GM12865 (cell line): ENCODE measurements at regions not wholly inside any gene's neighbourhood (a gene's known extent, or its start where the extent isn't known, plus 50 kb on each side); places are given as distances from the start of the nearest gene placed in this dataset.

Experiments used
- DNase-seq: peaks from one replicate; pipeline ENCODE4 v3.0.0; 2010; ENCODE audit warnings: low read depth
- H3K4me3 ChIP-seq: 2 replicates; pipeline ENCODE4 v1.5.1; 2011; ENCODE audit warnings: mild to moderate bottlenecking, low read depth, low read length, control low read depth
- TF ChIP-seq, protein P1 (sequence below): IDR thresholded peaks from 2 replicates; pipeline ENCODE4 v1.5.1; 2011; ENCODE audit warnings: low read length, control low read depth, low read depth, inconsistent platforms; ENCODE audit not compliant: insufficient read depth; ENCODE audit errors: missing control alignments

DNA sequence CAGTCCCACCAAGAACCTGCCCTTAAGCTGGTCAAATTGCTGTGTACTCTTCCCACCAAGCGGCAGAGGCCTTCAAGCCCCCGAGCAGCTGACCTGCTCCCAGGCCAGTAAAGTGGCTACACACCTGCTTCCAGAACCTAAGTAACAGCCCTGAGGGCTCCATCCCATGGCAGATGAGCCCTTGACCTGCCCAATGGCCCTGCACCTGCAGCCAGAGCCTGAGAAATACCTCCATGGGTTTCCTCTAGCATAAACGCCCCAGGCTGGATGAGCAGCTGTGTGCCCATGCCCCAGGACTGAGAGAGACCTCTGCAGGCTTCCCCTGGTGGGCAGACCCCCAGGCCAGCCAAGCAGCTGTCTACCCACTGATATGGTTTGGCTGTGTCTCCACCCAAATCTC, 123.0 kb upstream of the LAMA2 start:
- H3K4me3 ChIP-seq = no peak overlapping the region
- DNase-seq = no peak
- TF ChIP-seq, protein P1, sequence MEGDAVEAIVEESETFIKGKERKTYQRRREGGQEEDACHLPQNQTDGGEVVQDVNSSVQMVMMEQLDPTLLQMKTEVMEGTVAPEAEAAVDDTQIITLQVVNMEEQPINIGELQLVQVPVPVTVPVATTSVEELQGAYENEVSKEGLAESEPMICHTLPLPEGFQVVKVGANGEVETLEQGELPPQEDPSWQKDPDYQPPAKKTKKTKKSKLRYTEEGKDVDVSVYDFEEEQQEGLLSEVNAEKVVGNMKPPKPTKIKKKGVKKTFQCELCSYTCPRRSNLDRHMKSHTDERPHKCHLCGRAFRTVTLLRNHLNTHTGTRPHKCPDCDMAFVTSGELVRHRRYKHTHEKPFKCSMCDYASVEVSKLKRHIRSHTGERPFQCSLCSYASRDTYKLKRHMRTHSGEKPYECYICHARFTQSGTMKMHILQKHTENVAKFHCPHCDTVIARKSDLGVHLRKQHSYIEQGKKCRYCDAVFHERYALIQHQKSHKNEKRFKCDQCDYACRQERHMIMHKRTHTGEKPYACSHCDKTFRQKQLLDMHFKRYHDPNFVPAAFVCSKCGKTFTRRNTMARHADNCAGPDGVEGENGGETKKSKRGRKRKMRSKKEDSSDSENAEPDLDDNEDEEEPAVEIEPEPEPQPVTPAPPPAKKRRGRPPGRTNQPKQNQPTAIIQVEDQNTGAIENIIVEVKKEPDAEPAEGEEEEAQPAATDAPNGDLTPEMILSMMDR = no peak

- TF ChIP-seq, protein P1 = no peak
- H3K4me3 ChIP-seq = no peak overlapping the region
- no peak for DNase-seq
These were observed 123.5 kb upstream of the LAMA2 start for GRCh38 chr6:128759447-128759846.

DNA sequence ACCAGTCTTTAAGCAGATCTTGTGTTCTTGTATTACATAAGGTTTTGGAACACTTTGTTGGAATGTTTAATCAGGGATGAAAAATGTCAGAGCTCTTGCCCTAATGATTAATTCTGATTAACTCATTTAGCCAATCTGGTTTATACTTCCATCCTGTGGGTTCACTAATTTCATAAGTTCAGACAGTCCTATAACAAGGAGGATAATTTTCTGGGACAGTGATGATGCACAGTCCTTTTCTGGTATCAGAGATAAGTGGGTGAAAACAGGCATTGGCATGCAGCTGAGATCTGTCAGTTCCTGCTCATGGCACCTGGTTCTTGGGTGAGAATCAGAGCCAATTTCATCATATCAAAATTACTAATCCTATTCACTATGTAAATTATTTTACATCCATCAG, 125.0 kb upstream of the LAMA2 start:
- DNase-seq = no peak
- no peak overlapping the region for H3K4me3 ChIP-seq
- TF ChIP-seq, protein P1 = no peak

- DNase-seq = peak; percentile 74
- TF ChIP-seq, protein P1 = no peak
- no peak overlapping the region for H3K4me3 ChIP-seq
These were observed 128.2 kb upstream of the LAMA2 start for GRCh38 chr6:128754658-128755256.

- no peak for DNase-seq
- H3K4me3 ChIP-seq = no peak overlapping the region
- TF ChIP-seq, protein P1 = no peak
These were observed 138.8 kb upstream of the LAMA2 start for GRCh38 chr6:128743974-128744765.

DNA sequence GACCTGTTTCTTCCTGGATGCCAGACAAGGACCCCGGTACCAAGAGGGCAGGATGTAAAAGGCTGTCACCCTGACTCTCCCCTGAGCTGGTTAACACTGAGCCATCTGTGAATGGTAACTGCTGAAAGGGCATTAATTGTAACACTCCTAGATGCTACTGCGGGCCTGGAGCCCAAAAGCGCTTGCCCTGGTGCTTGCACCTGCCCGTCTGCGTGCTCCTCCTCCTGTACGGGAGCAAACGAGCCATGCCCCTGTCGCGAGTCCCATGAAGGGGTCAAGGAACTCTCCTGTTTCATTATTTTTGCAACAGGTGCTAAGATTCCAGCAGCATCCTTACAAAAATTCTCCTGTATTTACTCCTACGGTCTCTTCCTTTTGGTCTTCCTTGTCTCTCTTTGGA, 140.0 kb upstream of the LAMA2 start:
- DNase-seq = no peak
- H3K4me3 ChIP-seq = no peak overlapping the region
- TF ChIP-seq, protein P1 = no peak

DNA sequence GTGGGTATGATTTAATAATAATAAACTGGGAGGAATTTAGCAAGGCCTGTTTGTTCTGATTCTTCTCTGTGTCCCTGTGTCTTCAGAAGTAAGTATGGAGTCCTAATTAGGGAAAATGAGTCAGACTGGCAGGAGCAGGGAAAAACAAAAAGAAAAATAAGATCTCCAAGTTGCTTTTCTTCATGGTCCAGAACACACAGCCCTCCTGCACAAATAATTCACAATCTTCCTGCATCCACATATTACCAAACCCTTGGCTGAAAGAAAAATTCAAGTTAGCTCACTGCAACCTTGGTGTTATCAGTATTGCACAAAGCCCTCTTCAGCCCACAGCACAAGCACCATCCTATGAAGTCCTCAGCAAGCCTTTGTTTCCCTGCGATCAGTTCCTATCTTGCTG, 142.0 kb upstream of the LAMA2 start:
- no peak for DNase-seq

More for the DNA sequence above, 142.0 kb upstream of the LAMA2 start:
- TF ChIP-seq, protein P1 = no peak
- no peak overlapping the region for H3K4me3 ChIP-seq
